Pancreas (tissue), 10 donors: ENCODE measurements at regions not wholly inside any gene's neighbourhood (a gene's known extent, or its start where the extent isn't known, plus 50 kb on each side); places are given as distances from the start of the nearest gene placed in this dataset.

Experiments
- ATAC-seq, 4 donors: fragments of 200-7000 bp; cut with Tn5 transposase; one replicate each; pipeline versions ENCODE4 v1.8.0 to v1.9.1; 2020; ENCODE audit warnings: mild to moderate bottlenecking in 4 of 4, moderate library complexity in 4 of 4
- DNase-seq, 6 donors: peaks; one replicate each; pipeline ENCODE4 v3.0.0-alpha.2; 2020
- FAIRE-seq: peaks from 2 replicates; lab custom pipeline; 2012; peaks lifted over from hg19 to GRCh38; lab: Jason Lieb, UNC
- H3K27ac ChIP-seq, 4 donors: fragments of 200-600 bp; sonication (generic); 1 replicate in 3 of 4; 2 replicates in 1 of 4; pipeline versions ENCODE4 v1.5.0 to v1.8.0; 2020
- H3K27me3 ChIP-seq, 4 donors: fragments of 200-600 bp; one replicate each; pipeline ENCODE4 v1.8.0; 2021
- H3K36me3 ChIP-seq, 3 donors: fragments of 200-600 bp; sonication (generic) in 1 of 3; one replicate each; pipeline versions ENCODE4 v1.5.0 to v1.8.0; 2020 to 2021
- H3K4me1 ChIP-seq, 3 donors: fragments of 200-600 bp; one replicate each; pipeline ENCODE4 v1.8.0; 2021
- H3K4me3 ChIP-seq, 4 donors: fragments of 200-600 bp; sonication (generic) in 2 of 4; one replicate each; pipeline versions ENCODE4 v1.5.0 to v1.8.0; 2020 to 2021
- H3K9me3 ChIP-seq, 4 donors: fragments of 200-600 bp; one replicate each; pipeline ENCODE4 v1.8.0; 2021
- WGBS, 2 donors: extraction: QIAGEN DNeasy Blood & Tissue Kit; methylation state at CpG; one replicate each; pipeline ENCODE4 v1.1.7; 2013; 5-methylcytosine and 5-hydroxymethylcytosine counted together
- intact Hi-C, 3 donors: fragments of 100-400 bp; cut with DNase I; formaldehyde crosslinking; loops; one replicate each; pipeline versions ENCODE4 v1.11.1 to v1.14.2; 2022
- TF ChIP-seq, protein P1 (sequence below), 4 donors: fragments of 200-600 bp; sonication (generic) in 3 of 4; IDR thresholded peaks; one replicate each; pipeline versions ENCODE4 v1.5.0 to v1.8.0; 2021; ENCODE audit warnings: antibody characterized with exemption in 4 of 4
- donor health status: healthy with polysubstance abuse.
- donor health status: DM: no; HTN: no; CAD: no; lungs with moderate emphysema.
- donor health status: DM: no; HTN: no; CAD: no.
- donor health status: control.
- donor health status: control.
- donor health status: Bipolar disorder and iron deficiency.
- donor health status: DM: yes; HTN: yes; CAD: no.
- donor health status: DM: no; HTN: no; CAD: no.
- donor health status: DM: no; HTN: no; CAD: no.
- donor health status: DM: yes; HTN: yes; CAD: no.

DNA sequence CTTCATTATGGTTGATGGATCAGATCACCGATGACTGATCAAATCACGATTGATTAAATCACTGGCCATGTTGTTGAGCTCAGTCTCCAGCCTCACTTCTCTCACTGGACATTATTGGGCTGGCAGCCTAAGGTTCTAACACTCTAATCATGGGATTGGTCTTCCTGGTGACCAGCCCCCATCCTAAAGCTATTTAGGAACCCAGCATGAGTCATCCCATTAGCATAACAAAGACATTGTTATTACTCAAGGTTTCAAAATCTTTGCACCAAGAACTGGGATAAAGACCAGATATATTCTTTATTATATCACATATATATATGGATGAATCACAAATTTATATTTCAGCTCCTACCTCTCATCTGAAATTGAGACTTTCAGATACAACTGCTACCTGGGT is 272.1 kb upstream of the IL12B start:
- FAIRE-seq = no peak
- peaks cover 0 to 11% (median 7%) of the 10 kb centered on the region in 3 donors for H3K4me1 ChIP-seq
- no peak overlapping the region for H3K4me3 ChIP-seq
- 75 to 81% methylated on average over 2 of the region's 2 CpGs for WGBS, 2 donors
- ATAC-seq = no peak
- no peak for DNase-seq
- TF ChIP-seq, protein P1, sequence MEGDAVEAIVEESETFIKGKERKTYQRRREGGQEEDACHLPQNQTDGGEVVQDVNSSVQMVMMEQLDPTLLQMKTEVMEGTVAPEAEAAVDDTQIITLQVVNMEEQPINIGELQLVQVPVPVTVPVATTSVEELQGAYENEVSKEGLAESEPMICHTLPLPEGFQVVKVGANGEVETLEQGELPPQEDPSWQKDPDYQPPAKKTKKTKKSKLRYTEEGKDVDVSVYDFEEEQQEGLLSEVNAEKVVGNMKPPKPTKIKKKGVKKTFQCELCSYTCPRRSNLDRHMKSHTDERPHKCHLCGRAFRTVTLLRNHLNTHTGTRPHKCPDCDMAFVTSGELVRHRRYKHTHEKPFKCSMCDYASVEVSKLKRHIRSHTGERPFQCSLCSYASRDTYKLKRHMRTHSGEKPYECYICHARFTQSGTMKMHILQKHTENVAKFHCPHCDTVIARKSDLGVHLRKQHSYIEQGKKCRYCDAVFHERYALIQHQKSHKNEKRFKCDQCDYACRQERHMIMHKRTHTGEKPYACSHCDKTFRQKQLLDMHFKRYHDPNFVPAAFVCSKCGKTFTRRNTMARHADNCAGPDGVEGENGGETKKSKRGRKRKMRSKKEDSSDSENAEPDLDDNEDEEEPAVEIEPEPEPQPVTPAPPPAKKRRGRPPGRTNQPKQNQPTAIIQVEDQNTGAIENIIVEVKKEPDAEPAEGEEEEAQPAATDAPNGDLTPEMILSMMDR (IDR thresholded peaks at IDR 0.05) = no peak
- H3K27me3 ChIP-seq = no peaks in the 10 kb centered on the region
- H3K9me3 ChIP-seq = no peaks in the 10 kb centered on the region
- H3K27ac ChIP-seq = no peak overlapping the region
- H3K36me3 ChIP-seq = no peaks in the 10 kb centered on the region
- intact Hi-C loops = no loop called here

DNA sequence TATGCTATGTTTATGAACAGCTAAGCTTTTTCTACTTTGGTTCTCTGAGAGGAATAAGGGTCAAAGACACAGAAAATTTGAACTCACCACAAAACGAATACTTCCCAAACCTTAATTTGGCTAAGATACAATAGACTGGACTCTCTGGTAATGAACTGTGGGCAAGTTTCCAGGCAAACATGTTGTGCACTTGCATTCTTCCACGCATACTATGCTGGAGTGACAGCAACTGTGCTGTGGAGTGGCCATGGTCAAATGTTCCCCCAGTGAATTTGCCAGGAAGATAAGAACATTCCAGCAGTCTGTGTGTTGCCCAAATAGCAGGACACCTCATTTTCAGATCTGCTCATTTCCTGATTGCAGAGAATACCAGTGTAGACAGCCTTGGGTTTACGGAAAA is 275.3 kb upstream of the IL12B start:
- peak overlapping the region in 2 of 4 donors; percentile 17 to 18 for H3K27ac ChIP-seq
- TF ChIP-seq, protein P1 (IDR thresholded peaks at IDR 0.05) = no peak
- FAIRE-seq = no peak
- peaks cover 0 to 11% (median 7%) of the 10 kb centered on the region in 3 donors for H3K4me1 ChIP-seq
- no peaks in the 10 kb centered on the region for H3K27me3 ChIP-seq
- H3K9me3 ChIP-seq = no peaks in the 10 kb centered on the region
- peak; percentile 44 to 85 (median 70) for ATAC-seq
- intact Hi-C loops = no loop called here
- DNase-seq = peak in 3 of 6 donors; percentile 28 to 46 (median 28)
- H3K36me3 ChIP-seq = no peaks in the 10 kb centered on the region
- 12 to 14% methylated on average over 3 of the region's 3 CpGs for WGBS, 2 donors
- H3K4me3 ChIP-seq = no peak overlapping the region

DNA sequence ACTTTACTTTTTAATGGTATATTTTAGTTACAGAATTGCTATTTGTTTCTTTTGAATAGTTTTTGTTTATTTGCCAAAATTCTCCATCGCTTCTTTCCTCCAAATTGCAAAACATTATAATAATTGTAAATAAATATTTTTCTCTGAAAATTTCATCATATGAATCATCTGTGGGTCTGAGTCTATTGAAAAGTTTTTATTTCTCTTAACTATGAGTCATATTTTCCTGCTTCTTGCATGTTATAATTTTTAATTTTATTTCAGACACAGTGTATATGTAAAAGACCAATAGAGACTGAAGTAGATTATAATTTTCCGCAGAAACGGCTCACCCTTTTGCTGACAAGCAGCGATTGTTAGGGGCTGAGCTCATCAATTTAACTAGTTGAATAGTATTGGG is 279.1 kb upstream of the IL12B start:
- Histone ChIP-seq H3K27ac (no peak overlapping the region), H3K36me3 (no peaks in the 10 kb centered on the region), H3K9me3 (no peaks in the 10 kb centered on the region), H3K4me3 (no peak overlapping the region), H3K4me1 (peaks cover 0 to 11% (median 7%) of the 10 kb centered on the region in 3 donors), H3K27me3 (no peaks in the 10 kb centered on the region)
- DNase-seq = no peak
- no peak for ATAC-seq
- TF ChIP-seq, protein P1 (IDR thresholded peaks at IDR 0.05) = no peak
- intact Hi-C loops = no loop called here
- WGBS, 2 donors = 67 to 80% methylated on average over 4 of the region's 4 CpGs
- no peak for FAIRE-seq

DNA sequence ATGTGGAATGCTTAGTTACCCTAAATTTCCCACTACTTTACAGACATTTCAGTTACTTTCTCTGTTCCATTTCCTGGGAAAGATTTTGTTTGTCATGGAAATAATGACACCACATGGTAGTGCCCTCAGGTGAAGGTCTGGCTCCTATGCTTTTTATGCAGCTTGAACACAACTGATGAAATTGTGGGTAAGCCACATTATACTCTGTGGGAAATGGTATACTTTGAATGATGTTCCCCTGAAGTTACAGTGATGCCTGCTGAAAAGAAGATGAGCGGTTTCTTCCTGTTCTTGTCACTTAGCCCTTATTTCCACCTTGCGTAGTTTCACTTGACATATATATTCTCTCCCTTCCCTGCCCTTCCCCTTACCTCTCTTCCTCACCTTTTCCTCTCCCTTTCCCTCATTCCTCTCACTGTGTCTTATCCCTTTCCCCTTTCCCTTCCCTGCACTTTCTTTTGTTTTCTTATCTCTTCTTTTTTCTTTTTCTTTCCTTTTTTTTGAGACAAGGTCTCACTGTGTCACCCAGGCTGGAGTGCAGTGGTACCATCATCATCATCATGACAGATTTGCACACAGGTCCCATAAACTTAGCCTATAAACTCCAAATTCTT is 280.8 kb upstream of the IL12B start:
- no peak for ATAC-seq
- intact Hi-C loops = no loop called here
- Histone ChIP-seq H3K9me3 (no peaks in the 10 kb centered on the region), H3K27me3 (no peaks in the 10 kb centered on the region), H3K4me1 (no peaks in the 10 kb centered on the region), H3K4me3 (no peak overlapping the region), H3K27ac (no peak overlapping the region), H3K36me3 (no peaks in the 10 kb centered on the region)
- DNase-seq = no peak
- WGBS, 2 donors = 73 to 77% methylated on average over 2 of the region's 2 CpGs
- no peak for FAIRE-seq
- TF ChIP-seq, protein P1 (IDR thresholded peaks at IDR 0.05) = no peak

DNA sequence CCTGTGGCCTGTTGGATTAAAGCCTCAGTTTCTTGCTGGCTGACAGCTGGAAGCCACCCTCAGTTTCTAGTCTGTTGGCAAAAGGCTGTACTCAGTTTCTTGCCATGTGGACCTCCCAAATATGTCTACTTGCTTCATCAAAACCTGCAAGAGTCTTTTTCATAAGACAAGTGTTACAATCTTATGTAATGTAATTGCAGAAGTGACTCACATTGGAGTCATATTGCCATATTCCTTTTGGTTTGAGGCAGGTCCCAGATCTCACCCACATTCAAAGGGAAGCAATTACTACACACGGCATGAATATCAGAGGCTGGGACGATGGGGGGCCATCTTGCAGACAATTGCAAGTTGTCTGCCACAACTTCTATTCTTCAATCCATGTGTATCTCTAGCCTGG is 286.7 kb upstream of the IL12B start:
- 49 to 56% methylated on average over 2 of the region's 2 CpGs for WGBS, 2 donors
- H3K4me1 ChIP-seq = no peaks in the 10 kb centered on the region
- no peaks in the 10 kb centered on the region for H3K27me3 ChIP-seq
- intact Hi-C loops = no loop called here
- TF ChIP-seq, protein P1 (IDR thresholded peaks at IDR 0.05) = no peak
- no peaks in the 10 kb centered on the region for H3K9me3 ChIP-seq
- ATAC-seq = no peak
- no peak for FAIRE-seq
- DNase-seq = no peak
- H3K4me3 ChIP-seq = no peak overlapping the region
- H3K27ac ChIP-seq = no peak overlapping the region
- no peaks in the 10 kb centered on the region for H3K36me3 ChIP-seq
